ENCODE measurements at regions not wholly inside any gene's neighbourhood (a gene's known extent, or its start where the extent isn't known, plus 50 kb on each side); places are given as distances from the start of the nearest gene placed in this dataset.

- Mint-ChIP-seq H3K27ac (no peak overlapping the region), H3K4me3 (no peak overlapping the region), H3K4me1 (peaks cover 19% of the 10 kb centered on the region), H3K27me3 (ENCODE audit: insufficient read depth, low read depth) (no peaks in the 10 kb centered on the region), H3K36me3 (no peaks in the 10 kb centered on the region), H3K9me3 (no peaks in the 10 kb centered on the region)
- H4K20me1 ChIP-seq (ENCODE audit: low read depth), result no peaks in the 10 kb centered on the region
- TF ChIP-seq EZH2phosphoT487 (IDR thresholded peaks at IDR 0.05) (no peak), EZH2 (IDR thresholded peaks at IDR 0.05) (no peak)
- TF ChIP-seq, protein P1, sequence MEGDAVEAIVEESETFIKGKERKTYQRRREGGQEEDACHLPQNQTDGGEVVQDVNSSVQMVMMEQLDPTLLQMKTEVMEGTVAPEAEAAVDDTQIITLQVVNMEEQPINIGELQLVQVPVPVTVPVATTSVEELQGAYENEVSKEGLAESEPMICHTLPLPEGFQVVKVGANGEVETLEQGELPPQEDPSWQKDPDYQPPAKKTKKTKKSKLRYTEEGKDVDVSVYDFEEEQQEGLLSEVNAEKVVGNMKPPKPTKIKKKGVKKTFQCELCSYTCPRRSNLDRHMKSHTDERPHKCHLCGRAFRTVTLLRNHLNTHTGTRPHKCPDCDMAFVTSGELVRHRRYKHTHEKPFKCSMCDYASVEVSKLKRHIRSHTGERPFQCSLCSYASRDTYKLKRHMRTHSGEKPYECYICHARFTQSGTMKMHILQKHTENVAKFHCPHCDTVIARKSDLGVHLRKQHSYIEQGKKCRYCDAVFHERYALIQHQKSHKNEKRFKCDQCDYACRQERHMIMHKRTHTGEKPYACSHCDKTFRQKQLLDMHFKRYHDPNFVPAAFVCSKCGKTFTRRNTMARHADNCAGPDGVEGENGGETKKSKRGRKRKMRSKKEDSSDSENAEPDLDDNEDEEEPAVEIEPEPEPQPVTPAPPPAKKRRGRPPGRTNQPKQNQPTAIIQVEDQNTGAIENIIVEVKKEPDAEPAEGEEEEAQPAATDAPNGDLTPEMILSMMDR (IDR thresholded peaks at IDR 0.05), result no peak
- no peaks in the 10 kb centered on the region for H3K79me2 ChIP-seq (ENCODE audit: low read depth)
- DNase-seq (ENCODE audit: low spot score), result no peak
- H3K4me2 ChIP-seq, result no peak overlapping the region
- no peak overlapping the region for H2AFZ ChIP-seq (replicated peaks)
- no peaks in the 10 kb centered on the region for H3K9me3 ChIP-seq (ENCODE audit: low read depth)
- H3K4me1 ChIP-seq, result no peaks in the 10 kb centered on the region
- H3K4me3 ChIP-seq, result no peak overlapping the region
- no peak overlapping the region for H3K9ac ChIP-seq
- no peaks in the 10 kb centered on the region for H3K27me3 ChIP-seq
- no peaks in the 10 kb centered on the region for H3F3A ChIP-seq (ENCODE audit: low read depth)
- no peak overlapping the region for H3K27ac ChIP-seq
- H3K36me3 ChIP-seq, result no peaks in the 10 kb centered on the region
Measured at GRCh38 chr2:129490641-129491040, 488.8 kb upstream of the RAB6C start.

DNA sequence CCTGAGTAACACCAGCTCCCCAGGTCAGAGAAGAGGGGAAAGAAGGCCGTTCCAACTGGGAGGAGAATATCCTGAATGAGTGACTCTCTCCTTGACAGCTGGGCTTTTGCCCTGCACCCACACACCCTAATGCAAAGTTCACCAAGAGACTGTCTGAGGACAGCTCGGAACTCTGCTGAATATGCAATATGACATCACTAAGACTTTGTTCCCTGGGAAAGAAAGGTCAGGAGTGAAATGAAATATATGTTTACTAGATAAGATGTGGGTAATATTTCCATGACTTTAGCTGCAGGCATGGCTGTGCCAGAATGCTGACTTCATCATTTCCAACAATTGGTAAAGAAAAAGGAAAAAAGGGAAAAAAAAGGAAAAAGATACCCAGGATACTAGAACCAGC is 488.2 kb upstream of the RAB6C start:
- peaks cover 13% of the 10 kb centered on the region for H3K4me1 Mint-ChIP-seq
- no peak overlapping the region for H3K27ac ChIP-seq
- H3K79me2 ChIP-seq (ENCODE audit: low read depth), result no peaks in the 10 kb centered on the region
- no peaks in the 10 kb centered on the region for H3F3A ChIP-seq (ENCODE audit: low read depth)
- no peak overlapping the region for H3K4me3 Mint-ChIP-seq
- no peaks in the 10 kb centered on the region for H3K9me3 ChIP-seq (ENCODE audit: low read depth)
- H3K9ac ChIP-seq, result no peak overlapping the region
- H3K9me3 Mint-ChIP-seq, result no peaks in the 10 kb centered on the region
- no peak overlapping the region for H3K4me3 ChIP-seq
- H3K27me3 ChIP-seq, result no peaks in the 10 kb centered on the region
- H3K4me2 ChIP-seq, result no peak overlapping the region
- H3K4me1 ChIP-seq, result no peaks in the 10 kb centered on the region
- H3K36me3 ChIP-seq, result no peaks in the 10 kb centered on the region
- H3K27me3 Mint-ChIP-seq (ENCODE audit: insufficient read depth, low read depth), result no peaks in the 10 kb centered on the region
- no peak overlapping the region for H3K27ac Mint-ChIP-seq
- H4K20me1 ChIP-seq (ENCODE audit: low read depth), result no peaks in the 10 kb centered on the region
- no peak for DNase-seq (ENCODE audit: low spot score)
- no peak overlapping the region for H2AFZ ChIP-seq (replicated peaks)
- H3K36me3 Mint-ChIP-seq, result no peaks in the 10 kb centered on the region
- TF ChIP-seq, protein P1 (IDR thresholded peaks at IDR 0.05), result no peak
- no peak for TF ChIP-seq EZH2 (IDR thresholded peaks at IDR 0.05)
- TF ChIP-seq EZH2phosphoT487 (IDR thresholded peaks at IDR 0.05), result no peak

GRCh38 chr2:129492548-129492947 is 486.9 kb upstream of the RAB6C start:
- H2AFZ ChIP-seq (replicated peaks), result no peak overlapping the region
- no peak overlapping the region for H3K9ac ChIP-seq
- no peak for DNase-seq (ENCODE audit: low spot score)
- no peaks in the 10 kb centered on the region for H3K27me3 Mint-ChIP-seq (ENCODE audit: insufficient read depth, low read depth)
- no peaks in the 10 kb centered on the region for H4K20me1 ChIP-seq (ENCODE audit: low read depth)
- no peaks in the 10 kb centered on the region for H3K79me2 ChIP-seq (ENCODE audit: low read depth)
- no peak overlapping the region for H3K4me2 ChIP-seq
- H3K4me3 ChIP-seq, result no peak overlapping the region
- H3K4me1 Mint-ChIP-seq, result peaks cover 11% of the 10 kb centered on the region
- no peaks in the 10 kb centered on the region for H3F3A ChIP-seq (ENCODE audit: low read depth)
- no peaks in the 10 kb centered on the region for H3K36me3 ChIP-seq
- H3K9me3 Mint-ChIP-seq, result no peaks in the 10 kb centered on the region
- no peak overlapping the region for H3K27ac Mint-ChIP-seq
- TF ChIP-seq EZH2 (IDR thresholded peaks at IDR 0.05) (no peak), EZH2phosphoT487 (IDR thresholded peaks at IDR 0.05) (no peak)
- TF ChIP-seq, protein P1 (IDR thresholded peaks at IDR 0.05), result no peak
- no peak overlapping the region for H3K27ac ChIP-seq
- no peak overlapping the region for H3K4me3 Mint-ChIP-seq
- H3K9me3 ChIP-seq (ENCODE audit: low read depth), result no peaks in the 10 kb centered on the region
- H3K27me3 ChIP-seq, result no peaks in the 10 kb centered on the region
- no peaks in the 10 kb centered on the region for H3K36me3 Mint-ChIP-seq
- H3K4me1 ChIP-seq, result no peaks in the 10 kb centered on the region

Measured in neural progenitor cell (in vitro differentiated cells).